ENCODE measurements at regions not wholly inside any gene's neighbourhood (a gene's known extent, or its start where the extent isn't known, plus 50 kb on each side); places are given as distances from the start of the nearest gene placed in this dataset.

DNA sequence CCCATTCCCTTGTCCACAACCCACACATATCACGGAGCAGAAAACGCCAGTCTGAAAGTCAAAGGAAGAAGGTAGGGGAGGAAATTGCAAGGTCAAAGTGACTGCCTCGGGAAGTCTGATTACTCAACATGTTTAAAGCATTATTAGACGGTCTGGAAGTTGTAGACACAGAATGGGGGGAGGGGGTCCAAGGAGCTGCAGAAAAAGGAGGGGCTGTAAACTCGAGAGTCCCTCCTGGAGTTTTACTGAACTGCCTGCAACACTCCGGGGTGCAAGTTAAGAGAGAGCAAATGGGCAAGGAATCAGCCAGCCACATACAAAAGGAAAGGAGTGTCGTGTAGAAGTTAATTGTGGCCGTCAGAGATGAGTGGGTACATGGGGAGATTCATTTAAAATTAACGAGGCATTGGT is 417.7 kb upstream of the JARID2 start:
- no peak overlapping the region for H3K27ac Mint-ChIP-seq
- no peak overlapping the region for H2AFZ ChIP-seq
- DNase-seq (ENCODE audit: low spot score), result no peak
- no peaks in the 10 kb centered on the region for H3K79me2 ChIP-seq (replicated peaks; ENCODE audit: insufficient read depth)
- H3K4me3 ChIP-seq, result no peak overlapping the region
- peaks cover 21% of the 10 kb centered on the region; the same call in 1 of the 2 replicates for H3F3A ChIP-seq (replicated peaks; ENCODE audit: low read depth)
- no peak for TF ChIP-seq NANOG (IDR thresholded peaks at IDR 0.05; ENCODE audit: borderline replicate concordance)
- no peak for TF ChIP-seq EZH2phosphoT487 (IDR thresholded peaks at IDR 0.05; ENCODE audit: unreplicated experiment)
- no peak for TF ChIP-seq JUNB (IDR thresholded peaks at IDR 0.05; ENCODE audit: unreplicated experiment)
- no peak for TF ChIP-seq CTCF (conservative IDR thresholded peaks at IDR 0.05; ENCODE audit: low read depth in 2 of 2)
- no peak for TF ChIP-seq STAT1 (IDR thresholded peaks at IDR 0.05; ENCODE audit: unreplicated experiment)
- TF ChIP-seq EZH2 (IDR thresholded peaks at IDR 0.05; ENCODE audit: low read depth, unreplicated experiment), result no peak
- TF ChIP-seq POLR2AphosphoS5 (IDR thresholded peaks at IDR 0.05; ENCODE audit: low read depth), result no peak
- TF ChIP-seq REST (IDR thresholded peaks at IDR 0.05; ENCODE audit: unreplicated experiment), result no peak
- TF ChIP-seq, protein P1, sequence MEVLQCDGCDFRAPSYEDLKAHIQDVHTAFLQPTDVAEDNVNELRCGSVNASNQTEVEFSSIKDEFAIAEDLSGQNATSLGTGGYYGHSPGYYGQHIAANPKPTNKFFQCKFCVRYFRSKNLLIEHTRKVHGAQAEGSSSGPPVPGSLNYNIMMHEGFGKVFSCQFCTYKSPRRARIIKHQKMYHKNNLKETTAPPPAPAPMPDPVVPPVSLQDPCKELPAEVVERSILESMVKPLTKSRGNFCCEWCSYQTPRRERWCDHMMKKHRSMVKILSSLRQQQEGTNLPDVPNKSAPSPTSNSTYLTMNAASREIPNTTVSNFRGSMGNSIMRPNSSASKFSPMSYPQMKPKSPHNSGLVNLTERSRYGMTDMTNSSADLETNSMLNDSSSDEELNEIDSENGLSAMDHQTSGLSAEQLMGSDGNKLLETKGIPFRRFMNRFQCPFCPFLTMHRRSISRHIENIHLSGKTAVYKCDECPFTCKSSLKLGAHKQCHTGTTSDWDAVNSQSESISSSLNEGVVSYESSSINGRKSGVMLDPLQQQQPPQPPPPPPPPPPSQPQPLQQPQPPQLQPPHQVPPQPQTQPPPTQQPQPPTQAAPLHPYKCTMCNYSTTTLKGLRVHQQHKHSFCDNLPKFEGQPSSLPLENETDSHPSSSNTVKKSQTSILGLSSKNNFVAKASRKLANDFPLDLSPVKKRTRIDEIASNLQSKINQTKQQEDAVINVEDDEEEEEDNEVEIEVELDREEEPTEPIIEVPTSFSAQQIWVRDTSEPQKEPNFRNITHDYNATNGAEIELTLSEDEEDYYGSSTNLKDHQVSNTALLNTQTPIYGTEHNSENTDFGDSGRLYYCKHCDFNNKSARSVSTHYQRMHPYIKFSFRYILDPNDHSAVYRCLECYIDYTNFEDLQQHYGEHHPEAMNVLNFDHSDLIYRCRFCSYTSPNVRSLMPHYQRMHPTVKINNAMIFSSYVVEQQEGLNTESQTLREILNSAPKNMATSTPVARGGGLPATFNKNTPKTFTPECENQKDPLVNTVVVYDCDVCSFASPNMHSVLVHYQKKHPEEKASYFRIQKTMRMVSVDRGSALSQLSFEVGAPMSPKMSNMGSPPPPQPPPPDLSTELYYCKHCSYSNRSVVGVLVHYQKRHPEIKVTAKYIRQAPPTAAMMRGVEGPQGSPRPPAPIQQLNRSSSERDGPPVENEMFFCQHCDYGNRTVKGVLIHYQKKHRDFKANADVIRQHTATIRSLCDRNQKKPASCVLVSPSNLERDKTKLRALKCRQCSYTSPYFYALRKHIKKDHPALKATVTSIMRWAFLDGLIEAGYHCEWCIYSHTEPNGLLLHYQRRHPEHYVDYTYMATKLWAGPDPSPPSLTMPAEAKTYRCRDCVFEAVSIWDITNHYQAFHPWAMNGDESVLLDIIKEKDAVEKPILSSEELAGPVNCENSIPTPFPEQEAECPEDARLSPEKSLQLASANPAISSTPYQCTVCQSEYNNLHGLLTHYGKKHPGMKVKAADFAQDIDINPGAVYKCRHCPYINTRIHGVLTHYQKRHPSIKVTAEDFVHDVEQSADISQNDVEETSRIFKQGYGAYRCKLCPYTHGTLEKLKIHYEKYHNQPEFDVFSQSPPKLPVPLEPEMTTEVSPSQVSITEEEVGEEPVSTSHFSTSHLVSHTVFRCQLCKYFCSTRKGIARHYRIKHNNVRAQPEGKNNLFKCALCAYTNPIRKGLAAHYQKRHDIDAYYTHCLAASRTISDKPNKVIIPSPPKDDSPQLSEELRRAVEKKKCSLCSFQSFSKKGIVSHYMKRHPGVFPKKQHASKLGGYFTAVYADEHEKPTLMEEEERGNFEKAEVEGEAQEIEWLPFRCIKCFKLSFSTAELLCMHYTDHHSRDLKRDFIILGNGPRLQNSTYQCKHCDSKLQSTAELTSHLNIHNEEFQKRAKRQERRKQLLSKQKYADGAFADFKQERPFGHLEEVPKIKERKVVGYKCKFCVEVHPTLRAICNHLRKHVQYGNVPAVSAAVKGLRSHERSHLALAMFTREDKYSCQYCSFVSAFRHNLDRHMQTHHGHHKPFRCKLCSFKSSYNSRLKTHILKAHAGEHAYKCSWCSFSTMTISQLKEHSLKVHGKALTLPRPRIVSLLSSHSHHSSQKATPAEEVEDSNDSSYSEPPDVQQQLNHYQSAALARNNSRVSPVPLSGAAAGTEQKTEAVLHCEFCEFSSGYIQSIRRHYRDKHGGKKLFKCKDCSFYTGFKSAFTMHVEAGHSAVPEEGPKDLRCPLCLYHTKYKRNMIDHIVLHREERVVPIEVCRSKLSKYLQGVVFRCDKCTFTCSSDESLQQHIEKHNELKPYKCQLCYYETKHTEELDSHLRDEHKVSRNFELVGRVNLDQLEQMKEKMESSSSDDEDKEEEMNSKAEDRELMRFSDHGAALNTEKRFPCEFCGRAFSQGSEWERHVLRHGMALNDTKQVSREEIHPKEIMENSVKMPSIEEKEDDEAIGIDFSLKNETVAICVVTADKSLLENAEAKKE (CRISPR knock-in tag; IDR thresholded peaks at IDR 0.05), result no peak
- TF ChIP-seq ZNF331 (CRISPR knock-in tag; IDR thresholded peaks at IDR 0.05; ENCODE audit: low read depth), result no peak
- TF ChIP-seq CREB1 (CRISPR knock-in tag; IDR thresholded peaks at IDR 0.05; ENCODE audit: low read depth), result no peak
- no peak for TF ChIP-seq ETS1 (IDR thresholded peaks at IDR 0.05)
- no peak for TF ChIP-seq ZNF114 (CRISPR knock-in tag; IDR thresholded peaks at IDR 0.05)
- peaks cover 42% of the 10 kb centered on the region for H3K4me1 ChIP-seq (ENCODE audit: insufficient read depth)
- H3K4me3 Mint-ChIP-seq, result no peak overlapping the region
- no peaks in the 10 kb centered on the region for H3K36me3 ChIP-seq (ENCODE audit: insufficient read depth)
- H3K27me3 ChIP-seq (ENCODE audit: insufficient read depth), result no peaks in the 10 kb centered on the region
- peaks cover 10% of the 10 kb centered on the region; the same call in 1 of the 2 replicates for H3K9me2 ChIP-seq (ENCODE audit: insufficient read depth)
- H3K4me2 ChIP-seq, result no peak overlapping the region
- H3K27ac ChIP-seq (ENCODE audit: low read depth), result no peak overlapping the region
- peaks cover 68% of the 10 kb centered on the region for H3K4me1 Mint-ChIP-seq
- no peak for ATAC-seq
- H3K9me3 Mint-ChIP-seq, result no peaks in the 10 kb centered on the region; the same call in 2 of the 3 replicates
- peaks cover 17% of the 10 kb centered on the region for H3K27me3 Mint-ChIP-seq (ENCODE audit: insufficient read depth, low read depth, poor library complexity)
- H4K20me1 ChIP-seq (replicated peaks; ENCODE audit: insufficient read depth), result no peaks in the 10 kb centered on the region
- H3K36me3 Mint-ChIP-seq (ENCODE audit: low read depth), result no peaks in the 10 kb centered on the region; the same call in 2 of the 3 replicates
